IMR-90 (cell line): ENCODE measurements at regions not wholly inside any gene's neighbourhood (a gene's known extent, or its start where the extent isn't known, plus 50 kb on each side); places are given as distances from the start of the nearest gene placed in this dataset.

Experiments used
- ATAC-seq: fragments of 200-7000 bp; cut with Tn5 transposase; 2 replicates; pipeline ENCODE4 v1.9.1; 2020; ENCODE audit warnings: low read depth, mild to moderate bottlenecking, moderate library complexity
- BruUV-seq: library from RNA; stranded (reverse); fragments of 400-500 nt; replicated peaks from 2 replicates; lab custom pipeline; 2021; lab: Mats Ljungman, UMichigan
- CTCF ChIA-PET: fragments of 300-600 bp; formaldehyde crosslinking; extraction: SDS; loops from one replicate; lab custom pipeline; 2021; ENCODE audit warnings: antibody characterized with exemption; lab: Yijun Ruan, JAX
- POLR2A ChIA-PET: fragments of 300-600 bp; sonication (Branson Sonifier 250); formaldehyde crosslinking; loops from one replicate; lab custom pipeline; 2022; ENCODE audit warnings: antibody characterized with exemption; ENCODE audit not compliant: unreplicated experiment; lab: Charles Lee
- DNase-seq: peaks from one replicate; pipeline ENCODE4 v3.0.0; 2013
- H2AFZ ChIP-seq: replicated peaks from 2 replicates; pipeline ENCODE3; 2013; ENCODE audit warnings: low read length, mild to moderate bottlenecking; ENCODE audit not compliant: poor library complexity
- H2AK5ac ChIP-seq: 2 replicates; pipeline ENCODE4 v1.6.1; 2013; ENCODE audit warnings: low read depth, low read length, inconsistent platforms
- H2AK9ac ChIP-seq: replicated peaks from 2 replicates; pipeline ENCODE3; 2013; ENCODE audit warnings: mild to moderate bottlenecking, low read depth, low read length, moderate library complexity; ENCODE audit not compliant: poor library complexity
- H2BK120ac ChIP-seq: 2 replicates; pipeline ENCODE4 v1.6.1; 2013; ENCODE audit warnings: low read depth, low read length, inconsistent platforms
- H2BK15ac ChIP-seq: 3 replicates; pipeline ENCODE4 v1.6.1; 2013; ENCODE audit warnings: low read depth, low read length, inconsistent platforms
- H2BK20ac ChIP-seq: 2 replicates; pipeline ENCODE4 v1.6.1; 2013; ENCODE audit warnings: low read depth, mild to moderate bottlenecking, inconsistent platforms, low read length, moderate library complexity
- H2BK5ac ChIP-seq: 2 replicates; pipeline ENCODE4 v1.6.1; 2013; ENCODE audit warnings: mild to moderate bottlenecking, low read depth, low read length, inconsistent platforms; ENCODE audit not compliant: poor library complexity, severe bottlenecking
- H3K14ac ChIP-seq: replicated peaks from 2 replicates; pipeline ENCODE4 v1.6.1; 2013; ENCODE audit warnings: low read depth, low read length, inconsistent platforms
- H3K18ac ChIP-seq: 2 replicates; pipeline ENCODE4 v1.6.1; 2013; ENCODE audit warnings: low read depth, low read length, control low read depth
- H3K23ac ChIP-seq: 2 replicates; pipeline ENCODE4 v1.6.1; 2013; ENCODE audit warnings: low read depth, low read length, inconsistent platforms
- H3K27ac ChIP-seq: 2 replicates; pipeline ENCODE4 v1.5.1; 2013; ENCODE audit warnings: mild to moderate bottlenecking, control low read depth, low read length; ENCODE audit not compliant: insufficient read depth
- H3K27me3 ChIP-seq: 2 replicates; pipeline ENCODE4 v1.6.1; 2013; ENCODE audit warnings: low read length; ENCODE audit not compliant: control insufficient read depth, insufficient read depth
- H3K36me3 ChIP-seq: 2 replicates; pipeline ENCODE4 v1.6.1; 2013; ENCODE audit warnings: low read length, mixed read lengths; ENCODE audit not compliant: control insufficient read depth, insufficient read depth
- H3K4ac ChIP-seq: 2 replicates; pipeline ENCODE4 v1.6.1; 2013; ENCODE audit warnings: low read depth, low read length, inconsistent platforms
- H3K4me1 ChIP-seq: 2 replicates; pipeline ENCODE4 v1.6.1; 2013; ENCODE audit warnings: low read length, mixed read lengths; ENCODE audit not compliant: control insufficient read depth, insufficient read depth
- H3K4me2 ChIP-seq: 2 replicates; pipeline ENCODE4 v1.6.1; 2013; ENCODE audit warnings: low read depth, mild to moderate bottlenecking, control low read depth, low read length, moderate library complexity
- H3K4me3 ChIP-seq: 2 replicates; pipeline ENCODE4 v1.5.1; 2013; ENCODE audit warnings: low read depth, mild to moderate bottlenecking, control low read depth, low read length, moderate library complexity; ENCODE audit not compliant: insufficient read depth
- H3K56ac ChIP-seq: 2 replicates; pipeline ENCODE4 v1.6.1; 2013; ENCODE audit warnings: low read length, inconsistent platforms; ENCODE audit not compliant: insufficient read depth; ENCODE audit errors: extremely low read depth
- H3K79me1 ChIP-seq, 2 experiments: 2 replicates each; pipeline ENCODE4 v1.6.1; 2013; ENCODE audit warnings: low read length in 2 of 2, inconsistent platforms in 1 of 2, low read depth in 1 of 2
- H3K9ac ChIP-seq: 2 replicates; pipeline ENCODE4 v1.6.1; 2013; ENCODE audit warnings: low read depth, low read length, control low read depth
- H3K9me1 ChIP-seq: 2 replicates; pipeline ENCODE4 v1.6.1; 2013; ENCODE audit warnings: low read length, inconsistent platforms; ENCODE audit not compliant: insufficient read depth
- H3K9me3 ChIP-seq: 2 replicates; pipeline ENCODE4 v1.6.1; 2013; ENCODE audit warnings: low read length; ENCODE audit not compliant: control insufficient read depth, insufficient read depth
- H4K20me1 ChIP-seq: 2 replicates; pipeline ENCODE4 v1.6.1; 2013; ENCODE audit warnings: low read length, inconsistent platforms; ENCODE audit not compliant: insufficient read depth
- H4K5ac ChIP-seq: 2 replicates; pipeline ENCODE4 v1.6.1; 2013; ENCODE audit warnings: mild to moderate bottlenecking, low read depth, low read length, control low read depth
- H4K8ac ChIP-seq, 2 experiments: 2 replicates each; pipeline ENCODE4 v1.6.1; 2013; ENCODE audit warnings: low read depth in 2 of 2, low read length in 2 of 2, control low read depth in 1 of 2, inconsistent platforms in 1 of 2
- H4K91ac ChIP-seq: 2 replicates; pipeline ENCODE4 v1.6.1; 2013; ENCODE audit warnings: low read depth, low read length, inconsistent platforms; ENCODE audit not compliant: insufficient read depth
- CEBPB ChIP-seq: IDR thresholded peaks from 2 replicates; pipeline ENCODE4 v1.6.1; 2012; ENCODE audit warnings: low read depth, low read length, improper control_type of control experiment
- CTCF ChIP-seq: conservative IDR thresholded peaks from 2 replicates; pipeline ENCODE4 v1.5.1; 2012; ENCODE audit warnings: mild to moderate bottlenecking, low read depth, low read length, improper control_type of control experiment
- MAFK ChIP-seq: IDR thresholded peaks from 2 replicates; pipeline ENCODE4 v1.6.1; 2012; ENCODE audit warnings: low read depth, low read length, improper control_type of control experiment
- NFE2L2 ChIP-seq: fragments of 150-350 bp; IDR thresholded peaks from 2 replicates; pipeline ENCODE4 v1.6.1; 2016; ENCODE audit warnings: low read depth, mild to moderate bottlenecking, low read length
- POLR2A ChIP-seq: IDR thresholded peaks from 2 replicates; pipeline ENCODE4 v1.6.1; 2012; ENCODE audit warnings: mild to moderate bottlenecking, low read depth, low read length
- RCOR1 ChIP-seq: IDR thresholded peaks from 2 replicates; pipeline ENCODE4 v1.6.1; 2012; ENCODE audit warnings: mild to moderate bottlenecking, low read length, improper control_type of control experiment; ENCODE audit not compliant: insufficient replicate concordance
- WGBS, 2 experiments: methylation state at CpG; one replicate each; pipeline versions ENCODE4 v1.1.5 to v1.1.7; 2013; ENCODE audit warnings: missing lambda C conversion rate in 2 of 2; ENCODE audit not compliant: insufficient read length in 1 of 2; ENCODE audit errors: extremely low coverage in 2 of 2; 5-methylcytosine and 5-hydroxymethylcytosine counted together
- dilution Hi-C: fragments of 300-500 bp; cut with HindIII; formaldehyde crosslinking; loops from one replicate; pipeline ENCODE4 v1.14.3; 2018; ENCODE audit warnings: low sequenced_read_pairs; ENCODE audit not compliant: unreplicated experiment
- in situ Hi-C: fragments of 300-500 bp; cut with MboI; formaldehyde crosslinking; loops from 3 replicates; pipeline ENCODE4 v1.14.3; 2019; ENCODE audit warnings: low sequenced_read_pairs, inconsistent platforms, mixed read lengths
- intact Hi-C: fragments of 100-400 bp; cut with micrococcal nuclease; formaldehyde crosslinking; loops from 2 replicates; pipeline ENCODE4 v1.10.0; 2022

GRCh38 chr14:53493860-53494259 is 340.7 kb upstream of the DDHD1 start:
- intact Hi-C loops, result no loop called here
- peak overlapping the region; percentile 74 for H2BK120ac ChIP-seq
- H4K8ac ChIP-seq, result peak overlapping the region in 1 of 2 experiments; percentile 4; a peak in 3 of 4 replicates
- no peak overlapping the region for H2AFZ ChIP-seq
- no peak for DNase-seq
- H3K36me3 ChIP-seq, result no peaks in the 10 kb centered on the region
- H3K56ac ChIP-seq, result no peak overlapping the region
- H3K27ac ChIP-seq, result peak overlapping the region; percentile 42; the same call in 1 of the 2 replicates
- H3K23ac ChIP-seq, result no peak overlapping the region
- BruUV-seq, result no TSS peak
- H3K14ac ChIP-seq, result peak overlapping the region; percentile 20; the same call in 1 of the 2 replicates
- peak overlapping the region; percentile 93 for H3K18ac ChIP-seq
- peak overlapping the region; percentile 45; the same call in 1 of the 2 replicates for H2BK20ac ChIP-seq
- no peaks in the 10 kb centered on the region for H4K20me1 ChIP-seq
- H3K9me1 ChIP-seq, result no peaks in the 10 kb centered on the region
- H3K79me1 ChIP-seq, result no peaks in the 10 kb centered on the region
- in situ Hi-C loops, result no loop called here
- H2BK5ac ChIP-seq, result peak overlapping the region; percentile 25
- no peak overlapping the region for H3K9ac ChIP-seq
- peak overlapping the region; percentile 20; the same call in 1 of the 2 replicates for H2AK5ac ChIP-seq
- ATAC-seq, result no peak
- no peaks in the 10 kb centered on the region for H3K27me3 ChIP-seq
- TF ChIP-seq POLR2A (no peak), MAFK (no peak), CTCF (no peak), CEBPB (no peak), NFE2L2 (no peak), RCOR1 (no peak)
- H3K4ac ChIP-seq, result peak overlapping the region; percentile 38
- peaks cover 5% of the 10 kb centered on the region for H3K4me1 ChIP-seq
- H2BK15ac ChIP-seq, result peak overlapping the region; percentile 53; the same call in 2 of the 3 replicates
- H2AK9ac ChIP-seq, result no peak overlapping the region
- WGBS, 2 experiments, result no CpG with 5 or more reads among the region's 1 CpG
- H4K91ac ChIP-seq, result peak overlapping the region; percentile 30; the same call in 1 of the 2 replicates
- dilution Hi-C loops, result no loop called here
- POLR2A ChIA-PET, result no interaction called here
- H3K9me3 ChIP-seq, result peaks cover 3% of the 10 kb centered on the region; the same call in 1 of the 2 replicates
- CTCF ChIA-PET, result no interaction called here
- no peak overlapping the region for H3K4me3 ChIP-seq
- peak overlapping the region; percentile 99 for H4K5ac ChIP-seq
- H3K4me2 ChIP-seq, result no peak overlapping the region
